HepG2 (cell line): ENCODE measurements at regions not wholly inside any gene's neighbourhood (a gene's known extent, or its start where the extent isn't known, plus 50 kb on each side); places are given as distances from the start of the nearest gene placed in this dataset.

ENCODE experiments used
- ATAC-seq: fragments of 200-7000 bp; cut with Tn5 transposase; 3 replicates; pipeline ENCODE4 v1.9.1; 2020; ENCODE audit warnings: mild to moderate bottlenecking, moderate library complexity
- BruUV-seq: library from RNA; stranded (reverse); fragments of 400-500 nt; replicated peaks from 2 replicates; lab custom pipeline; 2021; lab: Mats Ljungman, UMichigan
- CTCF ChIA-PET: fragments of 300-600 bp; formaldehyde crosslinking; extraction: SDS; loops from one replicate; lab custom pipeline; 2021; ENCODE audit warnings: low total read pairs, inconsistent platforms, low intra/inter-chr PET ratio; lab: Yijun Ruan, JAX
- POLR2A ChIA-PET: fragments of 350-600 bp; sonication (Branson Sonifier 250); formaldehyde crosslinking; loops from one replicate; lab custom pipeline; 2020; ENCODE audit warnings: antibody characterized with exemption, inconsistent platforms; lab: Yijun Ruan, JAX
- DNase-seq: peaks from one replicate; pipeline ENCODE4 v3.0.0-alpha.2; 2015; ENCODE audit warnings: low spot score
- FAIRE-seq: peaks from 3 replicates; lab custom pipeline; 2011; peaks lifted over from hg19 to GRCh38; lab: Jason Lieb, UNC
- H2AFZ ChIP-seq: one replicate; pipeline ENCODE4 v1.6.1; 2011; ENCODE audit warnings: low read length, inconsistent platforms
- H3K27ac ChIP-seq: fragments of 300-600 bp; 3 replicates; pipeline ENCODE4 v1.8.0; 2011; ENCODE audit warnings: mixed run types, mild to moderate bottlenecking, mixed read lengths, low read length, inconsistent platforms; ENCODE audit not compliant: insufficient read depth; ENCODE audit errors: extremely low read length
- H3K27me3 ChIP-seq, 2 experiments: fragments of 200-600 bp in 1 of 2; 2 replicates in 1 of 2; 3 replicates in 1 of 2; pipeline versions ENCODE4 v1.6.0 to v1.8.0; 2011; ENCODE audit warnings: low read length in 2 of 2, mild to moderate bottlenecking in 2 of 2, moderate library complexity in 2 of 2, inconsistent platforms in 1 of 2; ENCODE audit not compliant: insufficient read depth in 2 of 2, control insufficient read depth in 1 of 2
- H3K36me3 ChIP-seq, 2 experiments: fragments of 200-600 bp in 1 of 2; replicated peaks in 1 of 2; 2 replicates in 1 of 2; 3 replicates in 1 of 2; pipeline versions ENCODE4 v1.5.1 to v1.8.0; 2011; ENCODE audit warnings: low read length in 2 of 2, inconsistent platforms in 1 of 2; ENCODE audit not compliant: insufficient read depth in 2 of 2, control insufficient read depth in 1 of 2
- H3K4me1 ChIP-seq: 2 replicates; pipeline ENCODE4 v1.5.1; 2012; ENCODE audit warnings: low read length, inconsistent platforms; ENCODE audit not compliant: insufficient read depth
- H3K4me2 ChIP-seq: 2 replicates; pipeline ENCODE4 v1.6.0; 2011; ENCODE audit warnings: low read depth, low read length, inconsistent platforms
- H3K4me3 ChIP-seq, 3 experiments: fragments of 200-600 bp in 1 of 3; sonication (generic), shearing (Covaris generic) in 1 of 3; replicated peaks in 1 of 3; 2 replicates each; pipeline ENCODE4 v1.5.1; 2011 to 2016; ENCODE audit warnings: low read length in 3 of 3, inconsistent platforms in 2 of 3, low read depth in 2 of 3, mild to moderate bottlenecking in 2 of 3, control low read depth in 1 of 3, mixed read lengths in 1 of 3; ENCODE audit not compliant: insufficient read depth in 1 of 3
- H3K79me2 ChIP-seq: one replicate; pipeline ENCODE4 v1.6.1; 2011; ENCODE audit warnings: low read length, inconsistent platforms; ENCODE audit not compliant: insufficient read depth
- H3K9ac ChIP-seq: 2 replicates; pipeline ENCODE4 v1.6.0; 2011; ENCODE audit warnings: mild to moderate bottlenecking, low read depth, low read length, inconsistent platforms; ENCODE audit not compliant: insufficient read depth
- H3K9me3 ChIP-seq: 2 replicates; pipeline ENCODE4 v1.5.1; 2012; ENCODE audit warnings: mild to moderate bottlenecking, low read length
- H4K20me1 ChIP-seq: 2 replicates; pipeline ENCODE4 v1.6.0; 2011; ENCODE audit warnings: inconsistent platforms, mild to moderate bottlenecking, low read length, moderate library complexity; ENCODE audit not compliant: insufficient read depth
- AHDC1 ChIP-seq: sonication (generic); formaldehyde crosslinking; IDR thresholded peaks from 2 replicates; pipeline ENCODE4 v1.5.1; 2020; ENCODE audit warnings: mild to moderate bottlenecking, missing genetic modification reagents, borderline replicate concordance
- CBX1 ChIP-seq: IDR thresholded peaks from one replicate; pipeline ENCODE4 v1.6.1; 2016; ENCODE audit warnings: antibody characterized with exemption, low read depth
- ETS1 ChIP-seq: sonication (generic); formaldehyde crosslinking; IDR thresholded peaks from 2 replicates; pipeline ENCODE4 v1.4.0; 2020; ENCODE audit warnings: missing genetic modification reagents
- FOXO1 ChIP-seq: sonication (generic); formaldehyde crosslinking; IDR thresholded peaks from 2 replicates; pipeline ENCODE4 v1.4.0; 2020; ENCODE audit warnings: missing genetic modification reagents
- FOXP1 ChIP-seq, 2 experiments: fragments of 450-650 bp in 1 of 2; IDR thresholded peaks; 2 replicates each; pipeline ENCODE4 v1.6.1; 2017 to 2018; ENCODE audit warnings: antibody characterized with exemption in 1 of 2
- MAX ChIP-seq: IDR thresholded peaks from 2 replicates; pipeline ENCODE4 v1.6.1; 2012; ENCODE audit warnings: inconsistent platforms
- NFYC ChIP-seq: IDR thresholded peaks from 2 replicates; pipeline ENCODE4 v1.6.1; 2016; ENCODE audit warnings: missing genetic modification reagents, missing compliant biosample characterization
- REPIN1 ChIP-seq: sonication (generic); formaldehyde crosslinking; IDR thresholded peaks from 2 replicates; pipeline ENCODE4 v1.8.0; 2022; ENCODE audit warnings: missing genetic modification reagents, low read depth, mild to moderate bottlenecking, borderline replicate concordance
- REST ChIP-seq, 2 experiments: IDR thresholded peaks; 2 replicates each; pipeline ENCODE4 v1.6.1; 2011 to 2012; ENCODE audit warnings: low read length in 2 of 2, borderline replicate concordance in 1 of 2, low read depth in 1 of 2, mild to moderate bottlenecking in 1 of 2, moderate library complexity in 1 of 2
- SMARCC2 ChIP-seq: fragments of 450-650 bp; IDR thresholded peaks from 2 replicates; pipeline ENCODE4 v1.6.1; 2017; ENCODE audit warnings: antibody characterized with exemption, mild to moderate bottlenecking
- SRSF1 ChIP-seq: fragments of 200-400 bp; formaldehyde crosslinking; optimal IDR thresholded peaks from 2 replicates; pipeline ENCODE3; 2017; ENCODE audit warnings: mild to moderate bottlenecking, low read depth, low read length, moderate library complexity
- SRY ChIP-seq: sonication (generic); formaldehyde crosslinking; IDR thresholded peaks from 2 replicates; pipeline ENCODE4 v1.8.0; 2022; ENCODE audit warnings: mild to moderate bottlenecking, missing genetic modification reagents
- TCF7L2 ChIP-seq: IDR thresholded peaks from 2 replicates; pipeline ENCODE4 v1.6.1; 2011; ENCODE audit warnings: mild to moderate bottlenecking, low read depth, low read length, moderate library complexity
- ZNF205 ChIP-seq: IDR thresholded peaks from 2 replicates; pipeline ENCODE4 v1.6.1; 2018; ENCODE audit warnings: missing biosample characterization, missing genetic modification reagents
- ZNF207 ChIP-seq: fragments of 450-650 bp; IDR thresholded peaks from 2 replicates; pipeline ENCODE4 v1.6.1; 2016; ENCODE audit warnings: antibody characterized with exemption, borderline replicate concordance
- ZNF251 ChIP-seq: sonication (generic); formaldehyde crosslinking; IDR thresholded peaks from 2 replicates; pipeline ENCODE4 v1.9.0; 2021; ENCODE audit warnings: mild to moderate bottlenecking, missing genetic modification reagents
- ZNF724P ChIP-seq: sonication (generic); formaldehyde crosslinking; IDR thresholded peaks from 2 replicates; pipeline ENCODE4 v1.8.0; 2022; ENCODE audit warnings: missing genetic modification reagents, borderline replicate concordance
- WGBS: methylation state at CpG from one replicate; pipeline ENCODE4 v1.1.6; 2017; ENCODE audit warnings: low lambda C conversion rate; 5-methylcytosine and 5-hydroxymethylcytosine counted together
- in situ Hi-C: cut with HindIII; loops from 2 replicates; pipeline ENCODE4 v1.10.0; 2017; ENCODE audit warnings: low pct_unique_long_range_greater_than_20kb; ENCODE audit not compliant: extremely low pct_ligation_motif_present
- intact Hi-C: fragments of 100-400 bp; cut with micrococcal nuclease; formaldehyde crosslinking; loops from one replicate; pipeline ENCODE4 v1.10.0; 2022; ENCODE audit not compliant: unreplicated experiment

- no peak for FAIRE-seq
- Histone ChIP-seq H3K4me2 (no peak overlapping the region), H3K9ac (no peak overlapping the region), H4K20me1 (no peaks in the 10 kb centered on the region), H3K27ac (no peak overlapping the region), H3K79me2 (no peaks in the 10 kb centered on the region), H3K27me3 (no peaks in the 10 kb centered on the region), H2AFZ (no peak overlapping the region), H3K9me3 (peaks cover 80% of the 10 kb centered on the region), H3K36me3 (no peaks in the 10 kb centered on the region), H3K4me3 (no peak overlapping the region), H3K4me1 (no peaks in the 10 kb centered on the region)
- POLR2A ChIA-PET, result no interaction called here
- ATAC-seq, result no peak
- DNase-seq, result no peak
- in situ Hi-C loops, result no loop called here
- WGBS, result 3% methylated on average over 1 of the region's 1 CpG
- no TSS peak for BruUV-seq
- intact Hi-C loops, result no loop called here
- CTCF ChIA-PET, result no interaction called here
- TF ChIP-seq FOXO1 (CRISPR knock-in tag), result no peak
- TF ChIP-seq ZNF205 (CRISPR knock-in tag), result no peak
- no peak for TF ChIP-seq SMARCC2
- TF ChIP-seq CBX1, result no peak
- TF ChIP-seq FOXP1 (IDR thresholded peaks at IDR 0.05), result no peak
- TF ChIP-seq FOXP1 (CRISPR knock-in tag; IDR thresholded peaks at IDR 0.05), result no peak
- TF ChIP-seq SRY (CRISPR knock-in tag), result no peak
- TF ChIP-seq NFYC, result no peak
- TF ChIP-seq REPIN1 (CRISPR knock-in tag), result no peak
- TF ChIP-seq SRSF1, result no peak
- no peak for TF ChIP-seq ZNF251 (CRISPR knock-in tag)
- no peak for TF ChIP-seq REST (IDR thresholded peaks at IDR 0.05; ENCODE audit: borderline replicate concordance in 1 of 2, low read depth in 1 of 2, low read length in 2 of 2)
- no peak for TF ChIP-seq MAX
- TF ChIP-seq ZNF724P, result no peak
- no peak for TF ChIP-seq ETS1 (CRISPR knock-in tag)
- no peak for TF ChIP-seq TCF7L2
- no peak for TF ChIP-seq AHDC1
- TF ChIP-seq ZNF207, result no peak
These were observed 554.4 kb upstream of the LRRTM1 start for GRCh38 chr2:80858965-80859364.
